Effector memory CD4-positive, alpha-beta T cell (primary cell): ENCODE measurements at regions not wholly inside any gene's neighbourhood (a gene's known extent, or its start where the extent isn't known, plus 50 kb on each side); places are given as distances from the start of the nearest gene placed in this dataset.

Experiments used
- DNase-seq, 3 donors: peaks; one replicate each; pipeline ENCODE4 v3.0.0-alpha.2; 2020
- H3K27ac ChIP-seq: 2 replicates; pipeline ENCODE4 v1.7.0; 2013; ENCODE audit warnings: mild to moderate bottlenecking, low read length, moderate library complexity; ENCODE audit not compliant: insufficient read depth, poor library complexity, severe bottlenecking
- H3K27me3 ChIP-seq: replicated peaks from 2 replicates; pipeline ENCODE4 v1.7.0; 2013; ENCODE audit warnings: mild to moderate bottlenecking, low read length; ENCODE audit not compliant: insufficient read depth, control insufficient read depth, poor library complexity, severe bottlenecking
- H3K36me3 ChIP-seq: 2 replicates; pipeline ENCODE4 v1.7.0; 2013; ENCODE audit warnings: mild to moderate bottlenecking, low read length, moderate library complexity; ENCODE audit not compliant: control insufficient read depth, insufficient read depth
- H3K4me1 ChIP-seq: 2 replicates; pipeline ENCODE4 v1.7.0; 2013; ENCODE audit warnings: low read length, mild to moderate bottlenecking; ENCODE audit not compliant: control insufficient read depth, insufficient read depth, poor library complexity, severe bottlenecking
- H3K4me3 ChIP-seq: 2 replicates; pipeline ENCODE4 v1.7.0; 2013; ENCODE audit warnings: low read length, low read depth, mild to moderate bottlenecking; ENCODE audit not compliant: insufficient read depth, poor library complexity, severe bottlenecking
- H3K9me3 ChIP-seq: 2 replicates; pipeline ENCODE4 v1.7.0; 2013; ENCODE audit warnings: mild to moderate bottlenecking, low read length, moderate library complexity; ENCODE audit not compliant: control insufficient read depth

- Histone ChIP-seq H3K9me3 (no peaks in the 10 kb centered on the region), H3K4me3 (no peak overlapping the region), H3K27me3 (no peaks in the 10 kb centered on the region), H3K27ac (no peak overlapping the region), H3K4me1 (peaks cover 7% of the 10 kb centered on the region), H3K36me3 (no peaks in the 10 kb centered on the region)
- no peak for DNase-seq
These were observed 70.2 kb upstream of the ERRFI1 start for GRCh38 chr1:8096105-8097011.

- H3K4me3 ChIP-seq: no peak overlapping the region
- H3K36me3 ChIP-seq: no peaks in the 10 kb centered on the region
- no peaks in the 10 kb centered on the region for H3K9me3 ChIP-seq
- no peak for DNase-seq
- peaks cover 7% of the 10 kb centered on the region for H3K4me1 ChIP-seq
- no peaks in the 10 kb centered on the region for H3K27me3 ChIP-seq
- no peak overlapping the region for H3K27ac ChIP-seq
These were observed 69.5 kb upstream of the ERRFI1 start for GRCh38 chr1:8095584-8095983.

- peaks cover 7% of the 10 kb centered on the region for H3K4me1 ChIP-seq
- H3K9me3 ChIP-seq: no peaks in the 10 kb centered on the region
- no peak overlapping the region for H3K27ac ChIP-seq
- no peaks in the 10 kb centered on the region for H3K27me3 ChIP-seq
- H3K4me3 ChIP-seq: no peak overlapping the region
- no peak for DNase-seq
- no peaks in the 10 kb centered on the region for H3K36me3 ChIP-seq
These were observed 68.6 kb upstream of the ERRFI1 start for GRCh38 chr1:8094481-8095241.

GRCh38 chr1:8093221-8093980 is 67.3 kb upstream of the ERRFI1 start:
- no peaks in the 10 kb centered on the region for H3K36me3 ChIP-seq
- H3K4me1 ChIP-seq: peaks cover 7% of the 10 kb centered on the region
- H3K27ac ChIP-seq: no peak overlapping the region
- no peak overlapping the region for H3K4me3 ChIP-seq
- no peaks in the 10 kb centered on the region for H3K9me3 ChIP-seq
- DNase-seq: no peak
- H3K27me3 ChIP-seq: no peaks in the 10 kb centered on the region

- H3K9me3 ChIP-seq: no peaks in the 10 kb centered on the region
- no peak for DNase-seq
- no peaks in the 10 kb centered on the region for H3K27me3 ChIP-seq
- H3K4me3 ChIP-seq: no peak overlapping the region
- peaks cover 7% of the 10 kb centered on the region for H3K4me1 ChIP-seq
- H3K36me3 ChIP-seq: no peaks in the 10 kb centered on the region
- H3K27ac ChIP-seq: no peak overlapping the region
These were observed 66.5 kb upstream of the ERRFI1 start for GRCh38 chr1:8092657-8093056.

- H3K9me3 ChIP-seq: no peaks in the 10 kb centered on the region
- H3K4me1 ChIP-seq: no peaks in the 10 kb centered on the region
- H3K27me3 ChIP-seq: no peaks in the 10 kb centered on the region
- no peak for DNase-seq
- H3K4me3 ChIP-seq: no peak overlapping the region
- H3K27ac ChIP-seq: no peak overlapping the region
- H3K36me3 ChIP-seq: no peaks in the 10 kb centered on the region
These were observed 65.6 kb upstream of the ERRFI1 start for GRCh38 chr1:8091691-8092090.

- H3K4me3 ChIP-seq: no peak overlapping the region
- H3K27me3 ChIP-seq: no peaks in the 10 kb centered on the region
- H3K4me1 ChIP-seq: no peaks in the 10 kb centered on the region
- no peak overlapping the region for H3K27ac ChIP-seq
- no peaks in the 10 kb centered on the region for H3K36me3 ChIP-seq
- no peaks in the 10 kb centered on the region for H3K9me3 ChIP-seq
- no peak for DNase-seq
These were observed 64.2 kb upstream of the ERRFI1 start for GRCh38 chr1:8090241-8090702.

- H3K27me3 ChIP-seq: no peaks in the 10 kb centered on the region
- H3K36me3 ChIP-seq: no peaks in the 10 kb centered on the region
- H3K4me3 ChIP-seq: no peak overlapping the region
- H3K4me1 ChIP-seq: no peaks in the 10 kb centered on the region
- DNase-seq: no peak
- H3K9me3 ChIP-seq: no peaks in the 10 kb centered on the region
- H3K27ac ChIP-seq: no peak overlapping the region
These were observed 63.6 kb upstream of the ERRFI1 start for GRCh38 chr1:8089535-8090228.

GRCh38 chr1:8086055-8086454 is 59.9 kb upstream of the ERRFI1 start:
- no peak overlapping the region for H3K27ac ChIP-seq
- H3K4me1 ChIP-seq: no peaks in the 10 kb centered on the region
- no peak overlapping the region for H3K4me3 ChIP-seq
- no peaks in the 10 kb centered on the region for H3K9me3 ChIP-seq
- H3K36me3 ChIP-seq: no peaks in the 10 kb centered on the region
- DNase-seq: no peak
- no peaks in the 10 kb centered on the region for H3K27me3 ChIP-seq
